IPS DF 4.7 (cell line): ENCODE measurements at regions not wholly inside any gene's neighbourhood (a gene's known extent, or its start where the extent isn't known, plus 50 kb on each side); places are given as distances from the start of the nearest gene placed in this dataset.
A peak's percentile ranks its signal among the peaks of the same experiment; 100 is the strongest.

ENCODE experiments used
- DNase-seq: peaks from one replicate; pipeline ENCODE4 v3.0.0-alpha.2; 2013; ENCODE audit warnings: low spot score; ENCODE audit errors: extremely low read depth

GRCh38 chr11:86193297-86194095 lies 51.1 kb upstream of the EED start:
- peak; percentile 68 for DNase-seq

GRCh38 chr11:86192519-86193257 lies 51.9 kb upstream of the EED start:
- no peak for DNase-seq

GRCh38 chr11:86191874-86192273 lies 52.7 kb upstream of the EED start:
- DNase-seq, result no peak

GRCh38 chr11:86187027-86187426 lies 57.5 kb upstream of the EED start:
- no peak for DNase-seq

- DNase-seq, result no peak
Observed at GRCh38 chr11:86186386-86186785, 58.2 kb upstream of the EED start.

- DNase-seq, result no peak
Observed at GRCh38 chr11:86185381-86185750, 59.2 kb upstream of the EED start.

- no peak for DNase-seq
Observed at GRCh38 chr11:86184728-86185380, 59.7 kb upstream of the EED start.

GRCh38 chr11:86183694-86184093 lies 60.9 kb upstream of the EED start:
- DNase-seq, result no peak

- DNase-seq, result no peak
Observed at GRCh38 chr11:86182976-86183584, 61.5 kb upstream of the EED start.

GRCh38 chr11:86181379-86181778 lies 63.2 kb upstream of the EED start:
- DNase-seq, result no peak

- DNase-seq, result no peak
Observed at GRCh38 chr11:86180851-86181250, 63.7 kb upstream of the EED start.

GRCh38 chr11:86180423-86180822 lies 64.1 kb upstream of the EED start:
- no peak for DNase-seq

GRCh38 chr11:86179646-86180064 lies 64.9 kb upstream of the EED start:
- DNase-seq, result no peak

GRCh38 chr11:86177302-86177701 lies 67.3 kb upstream of the EED start:
- no peak for DNase-seq

- DNase-seq, result no peak
Observed at GRCh38 chr11:86176165-86176884, 68.2 kb upstream of the EED start.

- no peak for DNase-seq
Observed at GRCh38 chr11:86175626-86176025, 68.9 kb upstream of the EED start.

- no peak for DNase-seq
Observed at GRCh38 chr11:86175191-86175590, 69.4 kb upstream of the EED start.

- DNase-seq, result no peak
Observed at GRCh38 chr11:86174101-86175046, 70.2 kb upstream of the EED start.

- DNase-seq, result no peak
Observed at GRCh38 chr11:86172894-86173293, 71.7 kb upstream of the EED start.

- no peak for DNase-seq
Observed at GRCh38 chr11:86171627-86172026, 72.9 kb upstream of the EED start.
